Rectal smooth muscle tissue (tissue), 1 donor: ENCODE measurements at regions not wholly inside any gene's neighbourhood (a gene's known extent, or its start where the extent isn't known, plus 50 kb on each side); places are given as distances from the start of the nearest gene placed in this dataset.
A peak's percentile ranks its signal among the peaks of the same experiment; 100 is the strongest.

Source experiments
- H3K27ac ChIP-seq: one replicate; pipeline ENCODE4 v1.7.0; 2013; ENCODE audit warnings: low read depth, low read length, inconsistent platforms
- H3K27me3 ChIP-seq: one replicate; pipeline ENCODE4 v1.7.0; 2013; ENCODE audit warnings: low read length; ENCODE audit not compliant: control insufficient read depth, insufficient read depth
- H3K36me3 ChIP-seq: one replicate; pipeline ENCODE4 v1.7.0; 2013; ENCODE audit warnings: low read length; ENCODE audit not compliant: control insufficient read depth, insufficient read depth
- H3K4me1 ChIP-seq: one replicate; pipeline ENCODE4 v1.7.0; 2013; ENCODE audit warnings: low read length; ENCODE audit not compliant: control insufficient read depth, insufficient read depth
- H3K4me3 ChIP-seq: one replicate; pipeline ENCODE4 v1.7.0; 2013; ENCODE audit warnings: low read length
- H3K9ac ChIP-seq: one replicate; pipeline ENCODE4 v1.7.0; 2013; ENCODE audit warnings: low read length

DNA sequence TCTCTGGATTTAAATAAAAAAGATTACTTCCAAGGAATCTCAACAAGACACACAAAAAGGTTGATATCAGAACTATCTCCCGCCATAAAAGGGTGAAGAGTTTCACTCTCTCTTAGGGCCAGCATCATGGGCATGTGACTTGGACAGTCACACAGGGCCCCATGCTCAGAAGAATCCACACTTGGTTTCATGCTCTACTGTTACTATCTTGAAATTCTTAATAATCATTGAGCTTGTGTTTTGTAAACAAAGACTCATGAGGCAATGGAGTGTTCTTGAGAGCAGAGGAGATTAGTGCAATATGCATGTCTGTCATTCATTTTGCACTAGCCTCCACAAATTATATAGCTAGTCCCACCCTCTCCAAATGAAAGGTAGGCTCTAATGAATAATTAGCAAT is 58.4 kb downstream of the HMHB1 start:
- Histone ChIP-seq H3K27ac (no peak overlapping the region), H3K27me3 (no peaks in the 10 kb centered on the region), H3K36me3 (no peaks in the 10 kb centered on the region), H3K4me1 (no peaks in the 10 kb centered on the region), H3K4me3 (no peak overlapping the region), H3K9ac (no peak overlapping the region)

DNA sequence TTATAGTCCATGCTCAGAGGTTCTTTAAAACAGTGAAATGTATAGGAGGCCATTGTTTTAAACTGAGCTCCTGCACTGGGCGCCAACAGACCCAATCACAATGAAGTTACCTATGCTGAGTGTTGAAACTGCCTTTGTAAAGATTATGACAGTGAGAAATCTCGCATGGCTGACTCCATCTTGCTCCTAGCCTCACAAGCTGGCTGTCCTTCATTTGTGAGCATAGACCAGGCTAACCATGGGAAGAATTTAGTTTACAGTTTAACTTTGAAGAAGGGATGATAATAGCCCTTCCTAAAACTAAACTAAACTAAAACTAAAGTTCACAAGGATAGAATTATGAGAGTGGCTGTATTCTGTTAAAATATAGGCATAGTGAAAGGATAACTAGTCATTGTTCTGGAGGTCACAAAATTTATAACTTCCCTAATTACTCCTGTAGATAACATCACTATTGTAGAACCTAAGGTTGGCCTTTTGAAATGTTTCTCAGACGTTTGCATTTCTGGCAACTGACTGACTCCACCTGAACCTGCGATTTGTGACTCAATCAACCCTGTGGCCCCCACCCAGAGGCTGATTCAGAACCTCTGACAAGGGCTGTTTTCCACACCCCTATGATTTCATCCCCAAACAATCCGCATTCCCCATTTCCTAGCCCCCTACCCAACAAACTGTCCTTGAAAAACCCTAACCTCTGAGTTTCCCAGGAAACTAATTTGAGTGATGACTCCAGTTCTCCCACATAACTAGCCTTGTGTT is 59.1 kb downstream of the HMHB1 start:
- Histone ChIP-seq H3K9ac (no peak overlapping the region), H3K4me1 (no peaks in the 10 kb centered on the region), H3K36me3 (no peaks in the 10 kb centered on the region), H3K27me3 (no peaks in the 10 kb centered on the region), H3K27ac (no peak overlapping the region), H3K4me3 (no peak overlapping the region)

DNA sequence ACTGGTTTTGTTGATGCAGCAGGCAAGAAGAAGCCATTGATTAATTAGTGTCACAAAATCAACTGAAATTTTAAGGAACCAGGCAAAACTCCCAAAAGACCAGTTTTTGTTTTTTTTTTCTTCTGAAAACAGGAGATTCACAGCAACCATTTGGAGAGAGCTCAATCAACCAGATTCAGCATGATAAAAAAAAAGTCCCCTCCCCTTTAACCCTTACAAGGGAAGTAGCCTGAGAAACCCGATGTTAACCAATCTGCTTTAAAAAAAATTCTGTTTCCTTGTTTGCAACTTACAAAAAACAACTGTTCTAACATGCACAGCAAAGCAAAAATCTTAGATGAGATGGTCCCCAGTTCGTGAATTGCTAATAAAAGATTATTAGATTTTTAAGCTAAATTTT is 59.7 kb downstream of the HMHB1 start:
- H3K4me3 ChIP-seq, result no peak overlapping the region
- no peak overlapping the region for H3K9ac ChIP-seq
- no peaks in the 10 kb centered on the region for H3K36me3 ChIP-seq
- no peaks in the 10 kb centered on the region for H3K27me3 ChIP-seq
- H3K27ac ChIP-seq, result no peak overlapping the region
- no peaks in the 10 kb centered on the region for H3K4me1 ChIP-seq

DNA sequence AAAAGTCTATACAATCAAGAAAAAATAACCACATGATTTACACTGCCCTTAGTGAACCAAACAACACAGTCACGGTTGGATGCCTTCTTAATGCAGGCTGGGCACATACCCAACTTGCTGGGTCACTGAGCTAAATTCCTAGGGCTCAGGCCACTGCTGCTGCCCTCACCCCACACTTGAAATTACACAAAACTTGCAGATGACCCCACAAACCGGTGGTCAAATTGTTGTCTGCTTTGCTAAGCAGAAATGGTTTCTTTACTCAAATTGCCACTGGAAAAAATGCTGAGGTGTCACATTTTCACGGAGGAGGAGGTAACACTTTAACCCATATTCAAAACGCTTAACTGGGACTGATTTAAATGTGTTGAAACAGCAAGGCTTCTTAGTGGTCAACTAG is 62.4 kb downstream of the HMHB1 start:
- H3K36me3 ChIP-seq, result no peaks in the 10 kb centered on the region
- H3K27me3 ChIP-seq, result no peaks in the 10 kb centered on the region
- no peak overlapping the region for H3K27ac ChIP-seq
- no peaks in the 10 kb centered on the region for H3K4me1 ChIP-seq
- no peak overlapping the region for H3K9ac ChIP-seq
- H3K4me3 ChIP-seq, result no peak overlapping the region

DNA sequence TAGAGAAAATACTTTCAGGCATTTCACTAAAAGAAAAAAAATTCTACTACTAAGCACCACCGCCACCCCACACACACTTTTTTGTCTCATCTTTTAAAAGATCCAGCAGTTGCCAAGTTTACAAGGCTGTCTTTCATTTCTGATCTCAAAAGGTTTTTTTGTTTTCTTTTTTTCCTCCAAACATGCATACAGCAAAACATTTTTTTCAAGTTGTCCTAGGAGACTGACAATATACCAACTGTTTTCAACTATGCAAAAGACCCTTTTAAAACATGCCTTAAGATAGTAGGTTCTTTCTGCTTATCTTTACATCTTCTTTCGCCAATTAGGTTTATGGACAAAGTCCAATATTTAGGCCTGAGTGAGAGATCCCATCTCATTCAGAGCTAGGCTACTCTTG is 65.2 kb downstream of the HMHB1 start:
- Histone ChIP-seq H3K27me3 (no peaks in the 10 kb centered on the region), H3K4me3 (no peak overlapping the region), H3K36me3 (no peaks in the 10 kb centered on the region), H3K4me1 (no peaks in the 10 kb centered on the region), H3K27ac (no peak overlapping the region), H3K9ac (no peak overlapping the region)

DNA sequence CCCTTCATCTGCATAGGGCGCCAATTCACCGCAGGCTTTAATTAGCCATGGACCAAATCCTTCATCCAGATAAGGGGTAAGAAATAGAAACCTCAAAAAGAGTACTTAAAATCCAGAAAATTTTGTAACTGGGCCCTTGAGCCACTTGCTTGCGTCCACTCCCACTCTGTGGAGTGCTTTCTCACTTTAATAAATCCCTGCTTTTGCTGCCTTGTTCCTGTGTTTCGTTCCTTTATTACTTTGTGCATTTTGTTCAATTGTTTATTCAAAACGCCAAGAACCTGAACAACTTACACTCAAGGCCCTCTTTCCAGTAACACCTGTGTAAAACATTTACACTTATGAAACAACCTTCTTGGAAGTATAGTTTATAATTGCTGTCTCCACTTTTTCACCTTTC is 66.5 kb downstream of the HMHB1 start:
- Histone ChIP-seq H3K9ac (no peak overlapping the region), H3K27ac (no peak overlapping the region), H3K36me3 (no peaks in the 10 kb centered on the region), H3K4me1 (no peaks in the 10 kb centered on the region), H3K27me3 (no peaks in the 10 kb centered on the region), H3K4me3 (no peak overlapping the region)

DNA sequence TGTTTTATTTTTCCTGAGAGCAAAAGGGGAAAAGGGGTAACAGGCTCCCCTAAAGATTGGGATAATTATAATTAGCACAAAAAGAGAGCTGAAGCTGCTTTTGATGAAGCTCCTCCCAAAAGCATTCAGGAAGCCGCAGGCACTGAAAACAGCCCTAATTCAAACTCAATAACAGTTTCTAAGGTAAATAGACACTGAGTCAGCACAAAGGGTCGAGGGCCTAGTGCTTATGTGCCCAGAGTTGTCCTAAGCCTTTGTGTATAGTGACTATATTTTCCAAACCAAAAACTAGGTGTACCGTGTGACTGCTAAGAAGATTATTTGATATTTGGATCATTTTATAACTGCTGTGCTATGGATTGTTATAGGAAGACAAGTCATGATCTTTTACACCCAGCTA is 67.7 kb downstream of the HMHB1 start:
- Histone ChIP-seq H3K9ac (no peak overlapping the region), H3K36me3 (no peaks in the 10 kb centered on the region), H3K4me3 (no peak overlapping the region), H3K27ac (no peak overlapping the region), H3K4me1 (no peaks in the 10 kb centered on the region), H3K27me3 (no peaks in the 10 kb centered on the region)

DNA sequence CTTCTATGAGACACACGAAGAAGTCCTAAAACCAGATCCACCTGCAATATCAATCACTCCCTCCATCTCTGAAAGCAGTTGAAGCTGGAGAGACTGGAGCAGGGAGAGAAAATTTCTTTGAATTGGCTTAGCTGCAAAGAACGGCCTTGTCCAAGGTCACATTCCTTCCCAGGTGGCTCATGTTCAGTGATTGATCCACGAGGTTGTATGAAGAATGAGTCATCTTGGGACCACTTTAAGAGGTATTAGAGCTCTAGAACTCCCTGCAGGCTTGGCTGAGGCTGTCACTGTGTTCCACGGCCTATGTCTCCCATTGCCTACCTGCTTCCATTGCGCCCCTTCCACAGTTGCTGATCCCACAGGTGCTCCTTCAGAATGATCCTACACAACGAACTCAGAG is 68.2 kb downstream of the HMHB1 start:
- Histone ChIP-seq H3K4me1 (no peaks in the 10 kb centered on the region), H3K27me3 (no peaks in the 10 kb centered on the region), H3K9ac (no peak overlapping the region), H3K27ac (no peak overlapping the region), H3K4me3 (no peak overlapping the region), H3K36me3 (no peaks in the 10 kb centered on the region)

DNA sequence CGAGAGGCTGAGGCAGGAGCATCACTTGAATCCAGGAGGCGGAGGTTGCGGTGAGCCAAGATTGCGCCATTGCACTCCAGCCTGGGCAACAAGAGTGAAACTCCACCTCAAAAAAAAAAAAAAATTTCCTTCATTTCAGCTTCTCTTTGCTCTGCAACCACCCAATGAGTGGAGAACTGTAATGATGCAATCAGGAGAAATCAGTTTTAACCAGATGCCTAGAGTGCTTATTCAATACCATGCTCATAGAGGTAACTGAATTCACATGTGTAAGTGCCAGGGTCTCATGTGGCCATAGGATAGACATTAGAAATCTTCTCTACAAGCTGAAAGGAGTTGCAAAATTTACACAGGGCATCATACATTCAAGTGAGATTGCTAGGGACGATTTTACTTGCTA is 70.6 kb downstream of the HMHB1 start:
- Histone ChIP-seq H3K4me3 (no peak overlapping the region), H3K27me3 (no peaks in the 10 kb centered on the region), H3K36me3 (no peaks in the 10 kb centered on the region), H3K27ac (no peak overlapping the region), H3K4me1 (peaks cover 6% of the 10 kb centered on the region), H3K9ac (no peak overlapping the region)

DNA sequence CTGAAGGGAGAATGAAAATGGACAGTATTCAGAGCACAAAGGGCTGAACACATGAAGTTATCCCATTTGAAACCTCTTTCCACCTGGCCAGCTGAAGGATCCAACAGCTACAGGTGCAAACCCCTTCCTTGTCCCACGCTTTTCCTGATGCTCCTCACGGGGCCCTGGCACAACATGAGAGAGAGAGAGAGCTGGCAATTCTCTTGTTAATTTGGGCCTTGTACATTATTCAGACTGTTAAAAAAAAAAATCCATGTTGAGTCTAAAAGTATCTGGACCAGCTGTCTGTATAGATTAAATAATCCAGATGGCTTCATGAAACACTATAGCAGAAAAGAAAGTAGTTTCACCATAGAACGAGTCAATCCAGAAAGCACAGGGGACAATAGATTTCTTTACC is 74.1 kb downstream of the HMHB1 start:
- Histone ChIP-seq H3K36me3 (no peaks in the 10 kb centered on the region), H3K4me3 (no peak overlapping the region), H3K27me3 (no peaks in the 10 kb centered on the region), H3K4me1 (peaks cover 15% of the 10 kb centered on the region), H3K27ac (no peak overlapping the region), H3K9ac (no peak overlapping the region)

DNA sequence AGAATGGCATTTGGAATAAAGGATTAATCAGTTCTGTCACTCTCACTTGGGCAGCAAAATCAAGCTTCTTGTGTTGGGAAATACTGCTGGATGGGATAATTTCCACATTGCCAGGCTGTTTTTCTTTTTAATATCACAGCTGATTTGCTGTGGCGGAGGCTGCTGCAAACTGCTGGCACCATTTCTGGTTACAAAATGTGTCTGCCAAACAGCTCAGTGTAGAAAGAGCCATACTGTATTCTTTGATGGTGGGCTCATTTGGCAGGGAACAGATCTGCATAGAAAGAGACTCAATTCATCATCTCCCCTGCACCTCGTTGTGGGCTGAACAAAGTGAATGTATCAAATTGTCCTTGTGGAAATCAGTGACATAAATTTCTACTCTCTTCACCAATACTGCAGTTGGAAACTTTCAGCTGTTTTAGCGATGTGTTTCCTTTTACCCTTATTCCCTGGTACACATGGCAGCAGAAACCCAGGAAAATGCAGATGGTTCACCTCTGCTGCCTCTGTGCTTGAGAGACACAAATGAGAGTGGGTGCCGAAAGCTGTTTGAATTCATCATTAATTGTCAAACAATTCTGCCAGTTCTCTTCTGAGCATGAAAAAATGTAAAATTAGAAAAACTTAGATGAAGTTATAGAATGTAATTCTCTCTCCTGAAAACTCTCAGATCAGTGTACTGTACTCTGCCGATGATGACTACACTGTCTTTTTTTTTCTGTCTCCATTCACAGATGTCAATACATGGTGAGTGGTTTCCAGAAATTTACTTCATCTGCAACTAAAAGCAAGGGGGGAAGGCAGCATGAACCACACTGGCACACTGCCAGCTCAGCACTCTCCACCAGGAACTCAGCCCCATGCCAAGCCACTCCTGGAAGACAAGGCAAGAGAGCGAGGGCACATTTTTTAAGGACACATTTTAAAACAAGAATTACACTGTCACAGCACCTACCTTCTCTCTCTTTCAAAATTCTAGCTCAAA is 75.0 kb downstream of the HMHB1 start:
- Histone ChIP-seq H3K27me3 (no peaks in the 10 kb centered on the region), H3K4me1 (peaks cover 15% of the 10 kb centered on the region), H3K36me3 (no peaks in the 10 kb centered on the region), H3K27ac (peak overlapping the region; percentile 3), H3K4me3 (no peak overlapping the region), H3K9ac (no peak overlapping the region)

DNA sequence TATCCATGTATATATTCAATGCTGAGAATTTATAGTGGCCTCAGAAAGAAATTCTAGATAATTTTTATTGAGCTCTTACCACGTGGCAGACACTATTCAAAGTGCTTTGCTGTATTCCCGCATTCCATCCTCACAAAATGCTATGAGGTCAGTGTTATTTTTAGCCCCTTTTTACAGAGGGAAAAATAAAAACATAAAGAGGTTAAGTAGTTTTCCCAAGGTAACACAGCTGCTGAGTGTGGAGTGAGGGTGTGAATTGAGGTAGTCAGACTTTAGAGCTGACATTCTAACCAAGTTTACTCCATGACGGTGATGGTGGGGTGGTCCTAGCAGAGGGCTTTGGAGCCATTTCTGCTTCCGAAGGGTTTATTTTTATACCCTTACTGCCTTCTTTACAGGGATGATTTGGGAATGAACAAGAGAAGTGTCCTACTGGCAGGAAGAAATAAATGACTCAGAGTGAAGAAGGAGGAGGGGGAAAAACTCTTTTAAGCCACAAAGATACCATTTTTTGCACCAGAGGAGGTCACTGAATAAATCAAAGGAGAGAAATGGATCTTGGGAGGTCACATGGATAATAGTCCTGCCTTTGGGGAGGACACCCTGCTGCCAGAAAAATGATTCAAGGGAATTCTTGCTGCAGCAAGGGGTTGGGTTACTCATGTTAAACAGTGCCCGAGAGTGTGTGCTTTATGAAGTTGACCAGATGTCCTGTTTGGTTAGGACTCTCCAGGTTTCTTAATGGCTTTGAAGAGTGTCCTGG is 76.1 kb downstream of the HMHB1 start:
- Histone ChIP-seq H3K4me3 (no peak overlapping the region), H3K9ac (no peak overlapping the region), H3K27me3 (no peaks in the 10 kb centered on the region), H3K36me3 (no peaks in the 10 kb centered on the region), H3K27ac (no peak overlapping the region), H3K4me1 (peaks cover 15% of the 10 kb centered on the region)
